HFFc6 (cell line): ENCODE measurements at regions not wholly inside any gene's neighbourhood (a gene's known extent, or its start where the extent isn't known, plus 50 kb on each side); places are given as distances from the start of the nearest gene placed in this dataset.
"Not testable (repeated sequence)": the region's sequence is repeated elsewhere in the genome, so short reads cannot be mapped to it uniquely, and the experiment has no call there.

Experiments
- DNase-seq: peaks from one replicate; pipeline ENCODE4 v3.0.0-alpha.2; 2018
- H3K27ac Mint-ChIP-seq: 2 replicates; pipeline ENCODE4 v1.8.0; 2020; ENCODE audit warnings: mild to moderate bottlenecking, mixed read lengths
- H3K27me3 Mint-ChIP-seq: 2 replicates; pipeline ENCODE4 v1.8.0; 2021; ENCODE audit warnings: mild to moderate bottlenecking, moderate library complexity, mixed read lengths; ENCODE audit not compliant: insufficient read depth
- H3K36me3 Mint-ChIP-seq: 2 replicates; pipeline ENCODE4 v1.8.0; 2021; ENCODE audit warnings: low read depth, mixed read lengths
- H3K4me1 Mint-ChIP-seq: 2 replicates; pipeline ENCODE4 v1.8.0; 2020; ENCODE audit warnings: low read depth, mixed read lengths
- H3K4me3 Mint-ChIP-seq: 2 replicates; pipeline ENCODE4 v1.8.0; 2020; ENCODE audit warnings: mild to moderate bottlenecking, moderate library complexity, mixed read lengths
- H3K9me3 Mint-ChIP-seq: 2 replicates; pipeline ENCODE4 v1.8.0; 2020; ENCODE audit warnings: mild to moderate bottlenecking, mixed read lengths
- TF ChIP-seq, protein P1 (sequence below): fragments of 200-600 bp; sonication (generic); IDR thresholded peaks from 2 replicates; pipeline ENCODE4 v1.5.0; 2021; ENCODE audit warnings: antibody characterized with exemption, mild to moderate bottlenecking

DNA sequence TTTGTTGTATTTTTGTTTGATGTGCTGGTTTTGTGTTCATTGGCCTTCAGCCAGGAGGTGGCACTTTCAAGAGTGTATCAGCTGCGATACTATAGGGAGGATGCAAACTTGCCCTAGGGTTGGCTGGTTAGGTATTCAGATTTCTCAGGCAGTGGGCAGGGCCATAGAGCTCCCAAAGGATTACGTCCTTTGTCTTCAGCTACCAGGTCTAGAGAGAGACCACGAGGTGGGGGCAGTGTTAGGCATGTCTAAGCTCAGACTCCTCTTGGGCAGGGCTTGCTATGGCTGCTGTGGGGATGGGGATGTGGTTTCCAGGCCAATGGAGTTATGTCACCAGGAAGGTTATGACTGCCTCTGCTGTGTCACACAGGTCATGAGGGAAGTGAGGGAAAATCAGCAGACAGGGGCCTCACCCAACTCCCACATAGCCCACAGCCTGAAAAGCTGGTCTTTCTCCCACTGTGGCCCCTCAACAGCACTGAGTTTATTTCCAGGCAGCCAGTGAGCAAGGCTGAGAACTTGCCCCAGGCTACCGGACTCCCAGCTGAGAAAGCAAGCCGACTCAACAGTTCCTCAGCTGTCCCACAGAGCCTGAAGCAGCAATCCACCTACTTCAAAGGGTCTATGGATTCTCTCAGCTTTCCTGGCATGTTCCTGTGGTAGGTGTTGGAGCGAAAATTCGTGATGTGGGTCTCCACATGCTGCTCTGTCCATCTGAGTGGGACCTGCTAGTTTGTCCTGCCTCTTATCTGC, 227.4 kb upstream of the COBL start:
- Mint-ChIP-seq H3K36me3 (no peaks in the 10 kb centered on the region), H3K4me1 (no peaks in the 10 kb centered on the region), H3K27ac (no peak overlapping the region), H3K27me3 (no peaks in the 10 kb centered on the region), H3K4me3 (no peak overlapping the region), H3K9me3 (peaks cover 58% of the 10 kb centered on the region)
- TF ChIP-seq, protein P1, sequence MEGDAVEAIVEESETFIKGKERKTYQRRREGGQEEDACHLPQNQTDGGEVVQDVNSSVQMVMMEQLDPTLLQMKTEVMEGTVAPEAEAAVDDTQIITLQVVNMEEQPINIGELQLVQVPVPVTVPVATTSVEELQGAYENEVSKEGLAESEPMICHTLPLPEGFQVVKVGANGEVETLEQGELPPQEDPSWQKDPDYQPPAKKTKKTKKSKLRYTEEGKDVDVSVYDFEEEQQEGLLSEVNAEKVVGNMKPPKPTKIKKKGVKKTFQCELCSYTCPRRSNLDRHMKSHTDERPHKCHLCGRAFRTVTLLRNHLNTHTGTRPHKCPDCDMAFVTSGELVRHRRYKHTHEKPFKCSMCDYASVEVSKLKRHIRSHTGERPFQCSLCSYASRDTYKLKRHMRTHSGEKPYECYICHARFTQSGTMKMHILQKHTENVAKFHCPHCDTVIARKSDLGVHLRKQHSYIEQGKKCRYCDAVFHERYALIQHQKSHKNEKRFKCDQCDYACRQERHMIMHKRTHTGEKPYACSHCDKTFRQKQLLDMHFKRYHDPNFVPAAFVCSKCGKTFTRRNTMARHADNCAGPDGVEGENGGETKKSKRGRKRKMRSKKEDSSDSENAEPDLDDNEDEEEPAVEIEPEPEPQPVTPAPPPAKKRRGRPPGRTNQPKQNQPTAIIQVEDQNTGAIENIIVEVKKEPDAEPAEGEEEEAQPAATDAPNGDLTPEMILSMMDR = no peak
- no peak for DNase-seq

DNA sequence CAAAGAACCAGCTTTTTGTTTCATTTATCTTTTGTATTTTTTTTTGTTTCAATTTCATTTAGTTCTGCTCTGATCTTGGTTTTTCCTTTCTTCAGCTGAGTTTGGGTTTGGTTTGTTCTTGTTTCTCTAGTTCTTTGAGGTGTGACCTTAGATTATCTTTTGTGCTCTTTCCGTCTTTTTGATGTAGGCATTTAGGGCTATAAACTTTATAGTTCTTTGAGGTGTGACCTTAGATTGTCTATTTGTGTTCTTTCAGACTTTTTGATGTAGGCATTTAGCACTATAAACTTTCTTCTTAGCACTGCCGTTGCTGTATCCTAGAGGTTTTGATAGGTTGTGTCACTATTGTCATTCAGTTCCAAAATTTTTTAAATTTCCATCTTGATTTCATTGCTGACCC, 224.3 kb upstream of the COBL start:
- H3K27ac Mint-ChIP-seq, H3K4me3 Mint-ChIP-seq, H3K4me1 Mint-ChIP-seq, H3K27me3 Mint-ChIP-seq, H3K36me3 Mint-ChIP-seq, DNase-seq: not testable (repeated sequence)
- H3K9me3 Mint-ChIP-seq = peaks cover 59% of the 10 kb centered on the region

DNA sequence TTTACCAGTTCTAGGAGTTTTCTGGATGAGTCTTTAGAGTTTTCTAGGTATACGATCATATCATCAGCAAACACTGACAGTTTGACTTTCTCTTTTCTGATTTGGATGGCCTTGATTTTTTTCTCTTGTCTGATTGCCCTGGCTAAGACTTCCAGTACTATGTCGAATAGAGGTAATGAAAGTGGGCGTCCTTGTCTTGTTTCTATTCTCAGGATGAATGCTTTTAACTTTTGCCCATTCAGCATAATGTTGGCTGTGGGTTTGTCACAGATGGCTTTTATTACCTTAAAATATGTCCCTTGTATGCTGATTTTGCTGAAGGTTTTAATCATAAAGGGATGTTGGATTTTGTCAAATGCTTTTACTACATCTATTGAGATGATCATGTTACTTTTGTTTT, 223.2 kb upstream of the COBL start:
- Mint-ChIP-seq H3K4me1 (no peaks in the 10 kb centered on the region), H3K27me3 (no peaks in the 10 kb centered on the region), H3K9me3 (peaks cover 69% of the 10 kb centered on the region), H3K27ac (no peak overlapping the region), H3K36me3 (no peaks in the 10 kb centered on the region), H3K4me3 (no peak overlapping the region)
- DNase-seq = no peak
- TF ChIP-seq, protein P1 = no peak

DNA sequence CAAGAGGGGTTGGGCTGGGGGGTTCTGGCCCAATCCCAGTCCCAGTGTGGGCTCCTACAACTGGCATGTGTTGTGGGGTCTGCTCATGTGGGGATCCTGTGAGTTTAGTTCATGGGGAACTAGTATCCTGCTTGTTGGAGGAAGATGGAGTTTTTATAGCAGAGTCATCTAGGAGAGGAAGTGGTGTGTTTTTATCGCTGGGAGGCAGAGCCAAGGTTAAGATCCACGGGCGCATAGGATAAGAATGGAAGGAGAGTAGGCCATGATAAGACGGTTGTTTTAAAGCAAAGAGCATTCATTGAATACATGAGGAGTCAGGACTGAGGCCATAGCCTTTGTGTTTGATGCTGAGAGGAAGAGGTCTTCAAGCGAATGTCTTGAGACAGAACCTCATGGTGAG, 211.6 kb upstream of the COBL start:
- Mint-ChIP-seq H3K4me3 (no peak overlapping the region), H3K9me3 (peaks cover 27% of the 10 kb centered on the region), H3K4me1 (no peaks in the 10 kb centered on the region), H3K27me3 (no peaks in the 10 kb centered on the region), H3K27ac (no peak overlapping the region), H3K36me3 (no peaks in the 10 kb centered on the region)
- DNase-seq = no peak
- TF ChIP-seq, protein P1 = no peak

- H3K27ac Mint-ChIP-seq = no peak overlapping the region
Measured at GRCh38 chr7:51521694-51522312, 205.2 kb upstream of the COBL start.

GRCh38 chr7:51521054-51521453, 204.4 kb upstream of the COBL start:
- H3K9me3 Mint-ChIP-seq = peaks cover 21% of the 10 kb centered on the region
- H3K36me3 Mint-ChIP-seq = no peaks in the 10 kb centered on the region
- TF ChIP-seq, protein P1 = no peak
- DNase-seq = no peak
- H3K4me3 Mint-ChIP-seq = no peak overlapping the region
- no peaks in the 10 kb centered on the region; the same call in 1 of the 2 replicates for H3K27me3 Mint-ChIP-seq
- H3K27ac Mint-ChIP-seq = no peak overlapping the region
- no peaks in the 10 kb centered on the region for H3K4me1 Mint-ChIP-seq

More at GRCh38 chr7:51521694-51522312, 205.2 kb upstream of the COBL start:
- no peak for DNase-seq
- Mint-ChIP-seq H3K4me3 (no peak overlapping the region), H3K36me3 (no peaks in the 10 kb centered on the region), H3K9me3 (peaks cover 21% of the 10 kb centered on the region), H3K4me1 (no peaks in the 10 kb centered on the region), H3K27me3 (no peaks in the 10 kb centered on the region; the same call in 1 of the 2 replicates)
- TF ChIP-seq, protein P1 = no peak
